SU-DHL-6 (cell line): ENCODE measurements at regions not wholly inside any gene's neighbourhood (a gene's known extent, or its start where the extent isn't known, plus 50 kb on each side); places are given as distances from the start of the nearest gene placed in this dataset.

Source experiments
- EZH2phosphoT487 ChIP-seq: fragments of 200-600 bp; sonication (generic), shearing (Covaris generic); conservative IDR thresholded peaks from 2 replicates; pipeline ENCODE4 v1.6.1; 2018; ENCODE audit warnings: mild to moderate bottlenecking, antibody characterized with exemption, low read length, moderate library complexity, mixed read lengths
- TF ChIP-seq, protein P1 (sequence below): fragments of 200-600 bp; sonication (generic); IDR thresholded peaks from one replicate; pipeline ENCODE4 v1.5.1; 2017; ENCODE audit warnings: antibody characterized with exemption, mild to moderate bottlenecking, low read length, moderate library complexity; ENCODE audit not compliant: insufficient read depth, poor library complexity, severe bottlenecking

DNA sequence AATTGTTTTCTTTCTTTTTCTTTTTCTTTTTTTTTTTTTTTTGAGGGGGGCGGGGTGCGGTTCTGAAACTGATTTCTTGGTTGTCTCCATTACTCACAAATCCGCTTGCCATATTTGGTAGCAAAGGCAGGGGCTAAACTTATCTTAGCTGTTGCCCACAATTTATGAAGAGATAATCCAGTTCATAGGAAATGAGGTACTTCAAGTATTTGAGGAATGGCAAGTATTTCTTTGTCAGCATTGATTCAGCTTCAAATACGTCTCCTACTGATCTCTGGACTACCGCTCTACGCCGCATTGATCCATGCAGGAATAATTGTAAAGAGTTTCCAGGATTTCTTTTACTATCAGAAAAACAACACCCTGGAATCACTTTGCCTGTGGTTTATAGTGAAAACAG, 289.2 kb upstream of the DPYD start:
- TF ChIP-seq, protein P1, sequence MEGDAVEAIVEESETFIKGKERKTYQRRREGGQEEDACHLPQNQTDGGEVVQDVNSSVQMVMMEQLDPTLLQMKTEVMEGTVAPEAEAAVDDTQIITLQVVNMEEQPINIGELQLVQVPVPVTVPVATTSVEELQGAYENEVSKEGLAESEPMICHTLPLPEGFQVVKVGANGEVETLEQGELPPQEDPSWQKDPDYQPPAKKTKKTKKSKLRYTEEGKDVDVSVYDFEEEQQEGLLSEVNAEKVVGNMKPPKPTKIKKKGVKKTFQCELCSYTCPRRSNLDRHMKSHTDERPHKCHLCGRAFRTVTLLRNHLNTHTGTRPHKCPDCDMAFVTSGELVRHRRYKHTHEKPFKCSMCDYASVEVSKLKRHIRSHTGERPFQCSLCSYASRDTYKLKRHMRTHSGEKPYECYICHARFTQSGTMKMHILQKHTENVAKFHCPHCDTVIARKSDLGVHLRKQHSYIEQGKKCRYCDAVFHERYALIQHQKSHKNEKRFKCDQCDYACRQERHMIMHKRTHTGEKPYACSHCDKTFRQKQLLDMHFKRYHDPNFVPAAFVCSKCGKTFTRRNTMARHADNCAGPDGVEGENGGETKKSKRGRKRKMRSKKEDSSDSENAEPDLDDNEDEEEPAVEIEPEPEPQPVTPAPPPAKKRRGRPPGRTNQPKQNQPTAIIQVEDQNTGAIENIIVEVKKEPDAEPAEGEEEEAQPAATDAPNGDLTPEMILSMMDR = no peak
- no peak for TF ChIP-seq EZH2phosphoT487
